GM23248 (cell line): ENCODE measurements at regions not wholly inside any gene's neighbourhood (a gene's known extent, or its start where the extent isn't known, plus 50 kb on each side); places are given as distances from the start of the nearest gene placed in this dataset.

Experiments
- DNase-seq: peaks from one replicate; pipeline ENCODE4 v3.0.0-alpha.2; 2015
- H2AFZ ChIP-seq: fragments of 200-600 bp; sonication (generic); 2 replicates; pipeline ENCODE4 v1.6.1; 2016; ENCODE audit warnings: antibody characterized with exemption
- H3F3A ChIP-seq: fragments of 200-600 bp; sonication (generic); 2 replicates; pipeline ENCODE4 v1.6.1; 2016; ENCODE audit warnings: mild to moderate bottlenecking, antibody characterized with exemption, mixed run types; ENCODE audit not compliant: insufficient read depth
- H3K27ac ChIP-seq: fragments of 200-600 bp; sonication (generic); 2 replicates; pipeline ENCODE4 v1.5.1; 2016; ENCODE audit warnings: mild to moderate bottlenecking
- H3K27me3 ChIP-seq: fragments of 200-600 bp; sonication (generic); replicated peaks from 2 replicates; pipeline ENCODE4 v1.6.1; 2016; ENCODE audit warnings: mild to moderate bottlenecking; ENCODE audit not compliant: insufficient read depth
- H3K36me3 ChIP-seq: fragments of 200-600 bp; sonication (generic); 2 replicates; pipeline ENCODE4 v1.6.1; 2016; ENCODE audit warnings: low read depth, mild to moderate bottlenecking
- H3K4me1 ChIP-seq: fragments of 200-600 bp; sonication (generic); 2 replicates; pipeline ENCODE4 v1.6.1; 2016; ENCODE audit warnings: mild to moderate bottlenecking; ENCODE audit not compliant: insufficient read depth
- H3K4me2 ChIP-seq: fragments of 200-600 bp; sonication (generic); one replicate; pipeline ENCODE4 v1.6.1; 2016; ENCODE audit warnings: mild to moderate bottlenecking; ENCODE audit not compliant: unreplicated experiment
- H3K4me3 ChIP-seq: fragments of 200-600 bp; sonication (generic); 2 replicates; pipeline ENCODE4 v1.5.1; 2016; ENCODE audit warnings: mild to moderate bottlenecking
- H3K79me2 ChIP-seq: fragments of 200-600 bp; sonication (generic); 2 replicates; pipeline ENCODE4 v1.6.1; 2016; ENCODE audit warnings: mild to moderate bottlenecking; ENCODE audit not compliant: insufficient read depth
- H3K9ac ChIP-seq: fragments of 200-600 bp; sonication (generic); 2 replicates; pipeline ENCODE4 v1.6.1; 2016; ENCODE audit warnings: mild to moderate bottlenecking
- H3K9me2 ChIP-seq: fragments of 200-600 bp; sonication (generic); 2 replicates; pipeline ENCODE4 v1.6.1; 2016; ENCODE audit warnings: mixed run types, mild to moderate bottlenecking, moderate library complexity; ENCODE audit not compliant: insufficient read depth
- H3K9me3 ChIP-seq: fragments of 200-600 bp; sonication (generic); one replicate; pipeline ENCODE4 v1.6.1; 2017; ENCODE audit warnings: low read depth
- H4K20me1 ChIP-seq: fragments of 200-600 bp; sonication (generic); 2 replicates; pipeline ENCODE4 v1.6.0; 2016; ENCODE audit not compliant: insufficient read depth
- EZH2 ChIP-seq: fragments of 200-600 bp; sonication (generic); IDR thresholded peaks from 2 replicates; pipeline ENCODE4 v1.6.1; 2018; ENCODE audit warnings: antibody characterized with exemption, mild to moderate bottlenecking; ENCODE audit not compliant: insufficient read depth, poor library complexity, severe bottlenecking
- EZH2phosphoT487 ChIP-seq: fragments of 200-600 bp; sonication (generic); IDR thresholded peaks from 2 replicates; pipeline ENCODE4 v1.6.1; 2018; ENCODE audit warnings: antibody characterized with exemption, moderate library complexity, mild to moderate bottlenecking, low read depth; ENCODE audit not compliant: insufficient read depth
- WGBS, 2 experiments: methylation state at CpG; one replicate each; pipeline ENCODE4 v1.1.6; 2015 to 2017; ENCODE audit warnings: low lambda C conversion rate in 2 of 2, low coverage in 1 of 2; ENCODE audit errors: missing lambda C conversion rate in 2 of 2; 5-methylcytosine and 5-hydroxymethylcytosine counted together
- in situ Hi-C: fragments of 300-500 bp; cut with MboI; formaldehyde crosslinking; loops from 2 replicates; pipeline ENCODE4 v1.15.0; 2020

GRCh38 chr14:40889126-40889525 lies 717.5 kb upstream of the LRFN5 start:
- no peaks in the 10 kb centered on the region for H3K9me3 ChIP-seq
- in situ Hi-C loops, result no loop called here
- H3K9me2 ChIP-seq, result no peaks in the 10 kb centered on the region
- H3K4me1 ChIP-seq, result no peaks in the 10 kb centered on the region
- H3K79me2 ChIP-seq, result no peaks in the 10 kb centered on the region
- no peak for DNase-seq
- H3K4me3 ChIP-seq, result no peak overlapping the region
- no peaks in the 10 kb centered on the region for H3K27me3 ChIP-seq
- no peak overlapping the region for H3K4me2 ChIP-seq
- TF ChIP-seq EZH2 (no peak), EZH2phosphoT487 (no peak)
- H2AFZ ChIP-seq, result no peak overlapping the region
- H3K9ac ChIP-seq, result no peak overlapping the region
- no peak overlapping the region for H3K27ac ChIP-seq
- H3K36me3 ChIP-seq, result no peaks in the 10 kb centered on the region
- H4K20me1 ChIP-seq, result no peaks in the 10 kb centered on the region
- H3F3A ChIP-seq, result no peaks in the 10 kb centered on the region

- Histone ChIP-seq H3K4me2 (no peak overlapping the region), H4K20me1 (no peaks in the 10 kb centered on the region), H2AFZ (no peak overlapping the region), H3K36me3 (no peaks in the 10 kb centered on the region), H3F3A (no peaks in the 10 kb centered on the region), H3K9ac (no peak overlapping the region), H3K4me3 (no peak overlapping the region), H3K27me3 (no peaks in the 10 kb centered on the region), H3K4me1 (no peaks in the 10 kb centered on the region), H3K27ac (no peak overlapping the region), H3K9me3 (no peaks in the 10 kb centered on the region), H3K79me2 (no peaks in the 10 kb centered on the region), H3K9me2 (no peaks in the 10 kb centered on the region)
- no peak for TF ChIP-seq EZH2
- TF ChIP-seq EZH2phosphoT487, result no peak
- DNase-seq, result no peak
- in situ Hi-C loops, result no loop called here
- 21 to 30% methylated on average over 2 of the region's 2 CpGs for WGBS, 2 experiments
Observed at GRCh38 chr14:40887912-40888311, 718.8 kb upstream of the LRFN5 start.

GRCh38 chr14:40870252-40870651 lies 736.4 kb upstream of the LRFN5 start:
- DNase-seq, result no peak
- Histone ChIP-seq H3K9me3 (no peaks in the 10 kb centered on the region), H3K9me2 (no peaks in the 10 kb centered on the region), H3K9ac (no peak overlapping the region), H2AFZ (no peak overlapping the region), H3K27ac (no peak overlapping the region), H3F3A (no peaks in the 10 kb centered on the region), H4K20me1 (no peaks in the 10 kb centered on the region), H3K27me3 (no peaks in the 10 kb centered on the region), H3K4me2 (no peak overlapping the region), H3K79me2 (no peaks in the 10 kb centered on the region), H3K36me3 (no peaks in the 10 kb centered on the region), H3K4me3 (no peak overlapping the region), H3K4me1 (no peaks in the 10 kb centered on the region)
- in situ Hi-C loops, result no loop called here
- TF ChIP-seq EZH2phosphoT487 (no peak), EZH2 (no peak)
- 0 to 6% methylated on average over 1 of the region's 1 CpG for WGBS, 2 experiments

GRCh38 chr14:40859055-40859454 lies 747.6 kb upstream of the LRFN5 start:
- Histone ChIP-seq H2AFZ (no peak overlapping the region), H3K36me3 (no peaks in the 10 kb centered on the region), H3K9ac (no peak overlapping the region), H3K9me2 (no peaks in the 10 kb centered on the region), H3K27ac (no peak overlapping the region), H3K9me3 (peaks cover 3% of the 10 kb centered on the region), H4K20me1 (no peaks in the 10 kb centered on the region), H3K4me3 (no peak overlapping the region), H3K79me2 (no peaks in the 10 kb centered on the region), H3K4me2 (no peak overlapping the region), H3F3A (no peaks in the 10 kb centered on the region), H3K4me1 (no peaks in the 10 kb centered on the region), H3K27me3 (no peaks in the 10 kb centered on the region)
- in situ Hi-C loops, result no loop called here
- TF ChIP-seq EZH2phosphoT487, result no peak
- no peak for TF ChIP-seq EZH2
- DNase-seq, result no peak
- WGBS, 2 experiments, result 0 to 4% methylated on average over 1 of the region's 1 CpG

DNA sequence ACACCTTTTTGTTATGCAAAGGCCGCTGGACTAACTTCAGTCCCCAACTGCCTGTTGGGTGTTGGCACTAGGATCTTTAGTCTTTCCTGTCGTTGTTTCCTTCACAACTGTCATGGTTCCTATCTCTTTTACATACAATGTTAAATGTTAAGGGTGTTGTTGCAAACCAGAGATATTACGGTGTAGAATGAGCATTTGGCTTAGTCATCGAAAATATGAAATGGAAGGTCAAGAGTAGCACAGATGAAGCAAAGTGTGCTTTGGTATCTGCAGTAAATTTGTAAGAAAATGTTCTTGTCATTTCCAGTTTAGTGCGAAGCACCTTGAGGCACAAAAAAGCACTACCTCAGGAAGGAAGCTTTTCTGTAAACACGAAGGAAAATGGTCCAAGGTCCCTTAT lies 751.3 kb upstream of the LRFN5 start:
- TF ChIP-seq EZH2phosphoT487 (no peak), EZH2 (no peak)
- no peaks in the 10 kb centered on the region for H3F3A ChIP-seq
- no peak overlapping the region for H2AFZ ChIP-seq
- no peak overlapping the region for H3K4me3 ChIP-seq
- H3K4me2 ChIP-seq, result no peak overlapping the region
- 31 to 36% methylated on average over 6 of the region's 6 CpGs for WGBS, 2 experiments
- H3K9ac ChIP-seq, result no peak overlapping the region
- in situ Hi-C loops, result no loop called here
- H3K27ac ChIP-seq, result no peak overlapping the region
- DNase-seq, result no peak
- no peaks in the 10 kb centered on the region for H3K9me2 ChIP-seq
- H3K27me3 ChIP-seq, result no peaks in the 10 kb centered on the region
- no peaks in the 10 kb centered on the region for H4K20me1 ChIP-seq
- no peaks in the 10 kb centered on the region for H3K79me2 ChIP-seq
- no peaks in the 10 kb centered on the region for H3K36me3 ChIP-seq
- H3K9me3 ChIP-seq, result no peaks in the 10 kb centered on the region
- H3K4me1 ChIP-seq, result no peaks in the 10 kb centered on the region
